Stimulated activated CD4-positive, alpha-beta T cell treated with anti-CD3 and anti-CD28 coated beads, Interleukin-12 subunit alpha, Interleukin-12 subunit beta, amount 100 ng/mL, for 48 hours (primary cell): ENCODE measurements at regions not wholly inside any gene's neighbourhood (a gene's known extent, or its start where the extent isn't known, plus 50 kb on each side); places are given as distances from the start of the nearest gene placed in this dataset.
"Not testable (repeated sequence)": the region's sequence is repeated elsewhere in the genome, so short reads cannot be mapped to it uniquely, and the experiment has no call there.

ENCODE experiments used
- DNase-seq, 3 donors: peaks; one replicate each; pipeline ENCODE4 v3.0.0-alpha.2; 2020; ENCODE audit warnings: low read depth in 2 of 3, low spot score in 1 of 3

DNA sequence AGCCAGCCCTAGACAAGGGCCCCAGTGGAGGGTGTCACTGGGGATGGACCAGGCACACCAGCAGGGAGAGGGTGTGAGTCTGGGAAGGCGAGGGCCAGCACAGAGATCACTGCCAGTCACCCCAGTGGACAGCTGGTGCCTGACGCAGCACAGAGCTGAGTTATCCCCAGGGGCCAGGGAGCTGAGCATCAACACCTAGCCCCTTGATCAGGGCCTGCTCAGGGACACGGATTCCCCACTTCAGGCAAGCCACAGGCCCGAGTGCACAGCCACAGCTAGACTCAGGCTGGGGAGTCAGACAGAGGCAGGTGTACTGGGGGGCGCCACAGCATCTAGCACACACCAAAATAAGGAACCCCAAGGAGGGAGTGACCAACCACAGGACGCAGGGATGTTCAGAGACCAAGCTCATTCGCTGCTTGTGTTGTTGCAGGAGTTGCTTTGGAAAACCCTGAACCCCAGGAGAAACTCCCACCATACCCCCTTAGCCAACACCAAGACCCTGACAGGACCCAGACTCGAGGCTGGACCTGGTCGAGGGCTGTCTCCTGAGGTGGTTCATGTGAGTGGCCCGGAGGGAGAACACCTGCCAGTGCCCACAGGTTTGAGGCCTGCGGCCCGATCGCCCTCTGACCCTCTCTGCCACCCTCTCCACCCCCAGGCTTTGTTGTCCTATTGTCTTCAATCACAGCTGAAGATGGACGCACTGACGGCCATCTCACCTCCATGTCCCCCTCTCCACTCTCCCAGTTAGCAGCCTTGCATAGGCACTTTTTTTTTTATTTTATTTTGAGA is 146.8 kb downstream of the TPRA1 start:
- DNase-seq, result no peak

- no peak for DNase-seq
Measured at GRCh38 chr3:127442506-127442905, 148.0 kb downstream of the TPRA1 start.

GRCh38 chr3:127441764-127442163 is 148.8 kb downstream of the TPRA1 start:
- DNase-seq, result no peak

- no peak for DNase-seq
Measured at GRCh38 chr3:127440384-127440783, 150.1 kb downstream of the TPRA1 start.

DNA sequence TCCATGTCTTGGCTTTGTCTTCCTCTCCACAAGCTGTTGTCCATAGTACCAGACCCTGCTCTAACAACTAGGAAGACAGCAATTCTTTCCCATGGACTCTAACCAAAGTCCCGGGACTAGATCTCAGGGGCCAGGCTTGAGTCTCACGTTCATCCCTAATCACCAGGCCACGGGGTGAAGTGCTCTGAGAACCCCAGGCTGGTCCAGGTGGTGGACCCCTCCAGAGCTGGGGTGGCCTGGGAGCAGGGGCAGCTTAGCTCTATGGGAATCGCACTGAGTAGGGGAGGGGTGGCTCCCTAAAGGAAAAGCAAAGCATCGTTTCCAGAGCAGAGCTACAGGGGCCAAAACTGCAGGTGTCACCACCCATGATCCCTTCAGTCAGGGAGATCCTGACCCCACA is 150.9 kb downstream of the TPRA1 start:
- no peak for DNase-seq

DNA sequence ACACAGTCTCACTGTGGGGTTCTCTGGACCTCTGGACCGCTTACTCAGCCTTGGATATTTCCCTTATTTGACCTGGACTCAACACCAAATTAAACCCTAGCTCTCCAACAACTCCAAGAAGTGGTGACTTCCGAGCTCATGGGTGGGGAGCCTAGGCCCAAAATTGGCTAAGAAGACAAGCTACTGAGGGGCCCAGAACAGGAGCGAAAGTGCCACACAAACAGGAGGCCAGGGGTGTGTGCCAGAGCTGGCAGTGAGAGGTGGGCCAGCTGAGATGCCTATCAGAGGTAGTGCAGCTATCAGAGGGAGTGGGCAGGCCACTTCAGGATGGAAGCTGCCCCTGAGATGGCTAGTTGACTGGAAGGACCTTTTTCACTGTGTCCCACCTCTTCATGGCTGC is 151.1 kb upstream of the PRR20G start:
- no peak for DNase-seq

GRCh38 chr3:127438371-127438770 is 150.5 kb upstream of the PRR20G start:
- no peak for DNase-seq

GRCh38 chr3:127435299-127435698 is 147.5 kb upstream of the PRR20G start:
- not testable (repeated sequence) for DNase-seq

DNA sequence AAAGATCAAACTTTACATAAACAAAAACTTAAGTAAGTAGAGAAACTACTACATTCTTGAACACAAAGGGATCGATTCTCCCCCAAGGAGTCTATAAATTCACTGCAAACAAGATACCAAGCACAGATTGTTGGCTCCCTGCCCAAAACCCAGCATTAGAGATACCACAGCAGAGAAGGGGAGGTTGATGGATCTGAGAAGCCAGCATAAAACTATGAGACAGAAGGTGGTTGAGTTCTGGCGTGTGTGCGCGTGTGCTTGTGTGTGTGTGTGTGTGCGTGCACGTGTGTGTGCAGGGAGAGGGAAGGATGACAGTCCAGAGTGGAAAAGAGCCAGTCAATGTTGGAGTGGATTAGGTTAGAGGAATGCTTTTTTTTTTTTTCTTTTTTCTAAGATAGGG is 143.2 kb upstream of the PRR20G start:
- no peak for DNase-seq

DNA sequence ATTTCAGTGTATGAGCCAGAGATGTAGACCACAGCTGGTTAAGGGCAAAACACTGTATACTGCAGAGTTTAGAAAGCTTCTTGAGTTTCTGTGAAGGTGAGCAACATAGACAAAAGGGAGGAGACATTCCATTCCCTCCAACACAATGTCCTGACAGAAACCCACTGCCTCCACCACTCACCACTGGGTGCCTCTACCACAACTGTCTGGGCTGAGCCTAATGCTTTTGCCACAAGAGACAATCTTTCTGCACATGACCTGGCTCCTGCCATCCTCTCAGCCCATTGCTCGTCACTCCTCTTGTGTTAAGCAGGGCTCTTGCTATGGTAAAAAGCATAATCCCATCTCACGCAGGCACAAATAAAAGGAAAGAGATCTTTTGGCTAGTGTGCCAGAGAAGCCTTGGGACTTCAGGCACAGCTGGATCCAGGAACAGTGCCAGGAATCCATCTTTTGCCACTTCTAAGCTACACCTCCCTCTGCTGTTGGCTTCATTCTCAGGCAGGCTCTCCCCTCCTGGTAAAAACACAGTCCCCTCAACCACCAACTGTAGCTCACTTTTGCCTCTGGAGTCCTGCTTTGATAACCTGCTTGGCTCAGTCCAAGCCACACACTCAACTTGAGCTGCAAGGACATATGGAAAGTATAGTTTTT is 140.6 kb upstream of the PRR20G start:
- DNase-seq, result no peak

DNA sequence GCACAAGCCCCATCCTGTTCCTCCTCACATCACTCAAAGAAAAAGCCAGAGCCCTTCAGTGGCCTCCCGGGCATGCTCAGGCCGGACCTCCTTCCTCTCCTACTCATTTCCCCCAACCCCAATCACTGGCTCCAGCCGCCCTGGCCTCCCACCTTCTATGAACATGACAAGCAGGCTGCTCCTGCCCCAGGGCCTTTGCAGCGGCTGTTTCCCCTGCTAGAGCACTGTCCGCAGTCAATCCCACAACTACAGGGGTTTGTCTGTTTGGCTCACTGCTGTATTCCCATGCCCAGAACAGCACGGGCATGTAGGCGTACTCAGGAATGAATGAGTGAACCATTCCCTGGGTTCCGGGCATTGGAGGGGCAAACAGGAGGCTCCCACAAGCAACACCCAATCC is 139.8 kb upstream of the PRR20G start:
- no peak for DNase-seq

DNA sequence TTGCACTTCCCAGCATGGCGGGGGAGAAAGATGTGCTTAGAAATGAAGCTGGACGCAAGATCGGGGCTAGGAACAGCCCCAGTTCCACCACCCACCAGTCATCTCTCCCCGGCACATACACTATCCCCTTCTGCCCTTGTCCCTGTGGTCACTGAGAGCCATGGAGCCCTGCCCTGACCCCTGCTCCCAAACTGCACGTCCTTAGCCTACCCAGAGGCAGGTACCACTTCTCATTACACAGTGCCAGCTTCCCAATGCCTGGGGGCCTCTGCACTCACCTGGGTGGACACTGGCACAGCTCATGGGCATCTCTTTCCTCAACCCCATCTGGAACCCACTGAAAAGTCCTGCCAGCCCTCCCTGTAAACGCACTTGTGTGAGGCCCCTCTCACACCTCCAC is 139.3 kb upstream of the PRR20G start:
- no peak for DNase-seq

GRCh38 chr3:127426444-127427153 is 138.8 kb upstream of the PRR20G start:
- DNase-seq, result no peak

- DNase-seq, result no peak
Measured at GRCh38 chr3:127425505-127426443, 137.9 kb upstream of the PRR20G start.

DNA sequence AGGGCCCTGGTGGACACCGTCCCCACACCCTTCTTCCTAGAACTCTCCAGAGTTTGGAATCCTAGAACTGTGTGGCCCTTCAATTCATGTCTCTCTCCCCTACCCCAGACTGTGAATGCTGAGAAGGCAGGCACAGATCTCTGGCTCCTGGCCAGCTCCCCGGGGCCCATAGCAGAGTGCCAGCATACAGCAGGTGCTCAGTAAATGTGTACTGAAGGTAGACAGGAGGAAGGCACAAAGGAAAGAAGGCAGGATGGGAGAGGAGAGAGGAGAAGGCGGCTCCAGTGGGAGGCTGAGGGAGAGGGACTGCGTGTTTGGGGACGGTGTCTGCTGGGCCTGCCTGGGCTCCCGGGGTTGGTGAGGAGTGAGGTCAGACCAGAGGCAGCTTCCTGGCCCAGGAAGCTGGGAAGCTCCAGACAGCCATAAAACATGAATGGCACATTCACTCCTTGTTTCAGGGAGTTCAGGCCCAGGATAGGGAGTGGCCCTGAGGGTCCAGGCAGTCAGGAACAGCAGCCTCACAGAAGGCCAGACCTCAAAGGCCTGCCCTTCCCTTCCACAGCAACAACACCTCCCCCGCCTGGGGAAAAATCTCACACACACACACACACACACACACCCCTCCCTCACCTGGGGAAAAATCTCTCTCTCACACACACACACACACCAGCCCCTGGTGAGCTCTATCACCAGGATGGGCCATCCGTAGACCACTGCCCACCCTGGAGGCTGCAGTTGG is 137.1 kb upstream of the PRR20G start:
- DNase-seq, result no peak

DNA sequence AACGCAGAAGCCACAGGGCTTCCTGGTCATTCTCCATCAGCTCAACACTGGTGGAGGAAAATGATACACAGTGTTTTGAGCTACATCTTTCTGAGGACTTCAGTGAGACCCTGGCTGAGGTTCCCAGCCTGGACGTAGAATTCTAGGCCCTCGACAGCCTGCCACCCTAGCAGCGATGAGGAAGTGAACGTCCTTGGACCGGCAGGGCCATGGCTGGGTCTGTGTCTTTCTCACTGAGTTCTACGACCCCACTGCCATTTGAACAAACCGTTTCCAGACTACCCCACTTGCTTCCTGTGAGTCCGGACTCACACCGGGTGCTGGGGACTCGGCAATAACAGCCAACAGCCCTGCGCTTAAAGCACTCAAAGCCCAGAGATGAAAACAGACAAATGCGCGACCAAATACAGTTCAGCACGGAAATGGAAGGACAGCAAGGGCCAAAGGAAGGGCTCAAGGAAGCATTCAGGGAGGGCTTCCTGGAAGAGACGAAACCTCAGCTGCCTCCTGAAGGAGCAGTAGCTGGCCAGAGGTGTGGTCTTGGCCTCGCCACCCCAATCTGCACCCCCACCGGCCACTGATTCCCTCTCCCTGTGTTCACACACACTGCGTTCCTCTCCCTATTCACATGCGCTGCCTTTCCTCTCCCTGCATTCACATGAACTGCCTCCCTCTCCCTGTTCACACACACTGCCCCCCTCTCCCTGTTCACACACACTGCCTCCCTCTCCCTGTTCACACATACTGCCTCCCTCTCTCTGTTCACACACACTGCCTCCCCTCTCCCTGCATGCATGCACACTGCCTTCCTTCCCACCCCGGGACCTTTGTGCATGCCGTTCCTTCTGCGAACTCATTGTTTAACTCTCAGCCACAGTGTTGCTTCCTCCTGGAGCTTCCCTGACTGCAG is 136.3 kb upstream of the PRR20G start:
- DNase-seq, result no peak

- DNase-seq, result no peak
Measured at GRCh38 chr3:127422663-127423375, 135.0 kb upstream of the PRR20G start.

DNA sequence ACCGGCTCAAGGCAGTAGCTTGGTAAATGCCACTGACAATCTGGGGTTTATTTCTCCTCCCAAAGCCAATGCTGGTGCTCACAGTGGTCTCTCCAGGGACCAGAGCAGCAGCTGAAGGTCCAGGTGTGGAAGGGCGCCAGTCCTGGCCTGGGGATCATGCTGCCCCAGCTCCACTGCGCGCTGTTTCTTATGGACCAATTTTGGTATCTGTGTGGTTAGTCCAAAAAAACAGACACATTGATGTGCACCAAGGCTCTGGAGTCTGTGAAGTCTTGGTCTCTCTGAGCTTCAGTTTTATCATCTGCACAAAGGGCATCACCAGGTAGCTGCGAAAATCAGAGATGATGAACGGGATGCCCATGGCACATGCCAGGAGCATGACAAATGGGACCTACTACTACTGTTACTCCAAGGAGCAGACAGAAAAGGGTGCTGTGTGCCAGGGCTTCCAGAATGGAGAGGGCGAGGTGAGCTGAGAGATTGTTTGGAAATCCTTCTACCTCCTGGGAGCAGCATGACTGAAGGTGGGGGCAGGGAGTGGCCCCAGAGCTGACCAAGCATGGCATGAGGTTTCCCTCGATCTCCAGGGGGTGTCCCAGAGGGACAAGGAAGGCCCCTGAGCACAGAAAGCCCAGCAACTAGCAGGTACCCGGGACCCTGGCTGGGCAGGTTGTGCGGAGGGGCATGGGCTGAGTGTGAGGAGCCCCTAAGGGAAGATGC is 134.3 kb upstream of the PRR20G start:
- DNase-seq, result no peak
